ENCODE measurements at regions not wholly inside any gene's neighbourhood (a gene's known extent, or its start where the extent isn't known, plus 50 kb on each side); places are given as distances from the start of the nearest gene placed in this dataset.

DNA sequence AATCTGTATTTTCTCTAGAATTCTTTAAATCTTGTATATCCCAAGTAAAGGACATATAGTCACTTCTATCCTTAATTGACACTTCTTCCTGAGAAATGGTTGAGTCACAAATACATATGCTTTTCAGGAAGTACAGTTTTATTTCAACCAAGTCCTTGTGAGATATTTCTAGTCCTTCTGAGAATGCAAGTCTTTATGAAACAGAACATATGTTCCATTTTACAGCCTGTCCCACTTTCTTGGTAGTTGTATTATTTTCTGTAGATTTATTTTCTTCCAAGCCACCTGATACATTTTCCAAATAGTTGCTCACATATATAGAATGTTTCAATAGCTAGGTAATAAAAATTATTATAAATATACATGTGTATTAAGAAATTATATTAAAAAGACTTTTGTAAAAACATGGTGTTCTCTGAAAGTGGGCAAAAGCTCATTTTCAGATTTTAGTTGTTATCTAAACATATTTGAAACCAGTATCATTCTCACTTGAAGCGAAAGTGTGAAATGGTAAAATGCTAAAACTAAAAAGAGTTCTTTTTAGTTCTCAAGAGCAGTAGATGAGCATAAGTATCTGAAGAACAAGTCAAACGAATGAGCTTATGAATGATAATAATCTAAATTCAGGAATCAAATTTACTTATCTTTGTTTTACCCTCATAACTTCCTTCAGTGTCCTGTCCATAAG is 468.0 kb downstream of the EPHA5 start:
- Mint-ChIP-seq H3K36me3 (no peaks in the 10 kb centered on the region), H3K27me3 (ENCODE audit: low read depth) (no peaks in the 10 kb centered on the region), H3K9me3 (no peaks in the 10 kb centered on the region), H3K4me3 (no peak overlapping the region), H3K27ac (no peak overlapping the region), H3K4me1 (no peaks in the 10 kb centered on the region)
- ChIA-PET POLR2A (no interaction called here), CTCF (no interaction called here)
- ATAC-seq, result no peak
- DNase-seq (ENCODE audit: low spot score), result no peak
- no peak for TF ChIP-seq ZNF396 (CRISPR knock-in tag; IDR thresholded peaks at IDR 0.05; ENCODE audit: borderline replicate concordance)
- TF ChIP-seq, protein P1, sequence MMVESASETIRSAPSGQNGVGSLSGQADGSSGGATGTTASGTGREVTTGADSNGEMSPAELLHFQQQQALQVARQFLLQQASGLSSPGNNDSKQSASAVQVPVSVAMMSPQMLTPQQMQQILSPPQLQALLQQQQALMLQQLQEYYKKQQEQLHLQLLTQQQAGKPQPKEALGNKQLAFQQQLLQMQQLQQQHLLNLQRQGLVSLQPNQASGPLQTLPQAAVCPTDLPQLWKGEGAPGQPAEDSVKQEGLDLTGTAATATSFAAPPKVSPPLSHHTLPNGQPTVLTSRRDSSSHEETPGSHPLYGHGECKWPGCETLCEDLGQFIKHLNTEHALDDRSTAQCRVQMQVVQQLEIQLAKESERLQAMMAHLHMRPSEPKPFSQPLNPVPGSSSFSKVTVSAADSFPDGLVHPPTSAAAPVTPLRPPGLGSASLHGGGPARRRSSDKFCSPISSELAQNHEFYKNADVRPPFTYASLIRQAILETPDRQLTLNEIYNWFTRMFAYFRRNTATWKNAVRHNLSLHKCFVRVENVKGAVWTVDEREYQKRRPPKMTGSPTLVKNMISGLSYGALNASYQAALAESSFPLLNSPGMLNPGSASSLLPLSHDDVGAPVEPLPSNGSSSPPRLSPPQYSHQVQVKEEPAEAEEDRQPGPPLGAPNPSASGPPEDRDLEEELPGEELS (CRISPR knock-in tag; IDR thresholded peaks at IDR 0.05), result no peak
- no peak for TF ChIP-seq ZNF232 (CRISPR knock-in tag; IDR thresholded peaks at IDR 0.05)
- TF ChIP-seq ETV6 (CRISPR knock-in tag; IDR thresholded peaks at IDR 0.05), result no peak
- TF ChIP-seq USF2 (CRISPR knock-in tag; IDR thresholded peaks at IDR 0.05), result no peak
- no peak for TF ChIP-seq FOXP1 (CRISPR knock-in tag; IDR thresholded peaks at IDR 0.05; ENCODE audit: borderline replicate concordance)
- no peak for TF ChIP-seq EMX1 (CRISPR knock-in tag; IDR thresholded peaks at IDR 0.05)
- TF ChIP-seq, protein P2, sequence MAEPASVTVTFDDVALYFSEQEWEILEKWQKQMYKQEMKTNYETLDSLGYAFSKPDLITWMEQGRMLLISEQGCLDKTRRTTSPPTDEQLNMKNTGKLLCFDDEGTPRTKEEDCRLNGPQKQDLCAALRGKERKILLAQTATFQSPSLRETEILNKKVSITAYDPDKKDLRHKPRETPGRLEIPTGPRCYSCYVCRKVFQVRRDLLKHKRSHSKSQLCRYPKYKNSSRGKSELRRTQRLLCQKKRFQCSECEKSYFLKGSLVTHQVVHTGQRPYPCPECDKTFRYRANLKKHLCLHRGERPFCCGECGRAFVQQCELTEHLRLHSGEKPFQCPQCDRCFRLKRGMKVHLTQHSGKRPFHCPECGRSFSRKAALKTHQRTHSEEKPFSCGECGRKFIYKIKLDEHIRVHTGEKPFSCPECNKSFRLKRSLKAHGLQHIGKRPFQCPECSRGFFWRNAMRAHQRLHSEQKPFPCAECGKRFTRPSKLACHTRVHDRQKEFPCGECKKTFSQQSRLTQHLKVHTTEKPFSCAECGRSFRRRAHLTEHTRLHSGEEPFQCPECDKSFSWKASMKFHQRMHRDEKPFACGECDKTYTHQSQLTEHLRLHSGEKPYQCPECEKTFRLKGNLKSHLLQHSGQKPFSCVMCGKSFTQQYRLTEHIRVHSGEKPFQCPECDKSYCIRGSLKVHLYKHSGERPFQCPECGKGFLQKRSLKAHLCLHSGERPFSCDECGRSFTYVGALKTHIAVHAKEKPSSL (CRISPR knock-in tag; conservative IDR thresholded peaks at IDR 0.05), result no peak
- TF ChIP-seq GTF2I (CRISPR knock-in tag; conservative IDR thresholded peaks at IDR 0.05), result no peak
- TF ChIP-seq ELF4 (CRISPR knock-in tag; IDR thresholded peaks at IDR 0.05; ENCODE audit: low read depth), result no peak
- no peak for TF ChIP-seq TEAD1 (CRISPR knock-in tag; IDR thresholded peaks at IDR 0.05)
- no peak for TF ChIP-seq ZNF423 (CRISPR knock-in tag; IDR thresholded peaks at IDR 0.05)
- TF ChIP-seq SMAD3 (CRISPR knock-in tag; IDR thresholded peaks at IDR 0.05; ENCODE audit: borderline replicate concordance), result no peak

- Mint-ChIP-seq H3K4me3 (no peak overlapping the region), H3K27ac (no peak overlapping the region), H3K4me1 (no peaks in the 10 kb centered on the region), H3K27me3 (ENCODE audit: low read depth) (no peaks in the 10 kb centered on the region), H3K9me3 (peaks cover 4% of the 10 kb centered on the region), H3K36me3 (no peaks in the 10 kb centered on the region)
- no peak for ATAC-seq
- TF ChIP-seq, protein P3, sequence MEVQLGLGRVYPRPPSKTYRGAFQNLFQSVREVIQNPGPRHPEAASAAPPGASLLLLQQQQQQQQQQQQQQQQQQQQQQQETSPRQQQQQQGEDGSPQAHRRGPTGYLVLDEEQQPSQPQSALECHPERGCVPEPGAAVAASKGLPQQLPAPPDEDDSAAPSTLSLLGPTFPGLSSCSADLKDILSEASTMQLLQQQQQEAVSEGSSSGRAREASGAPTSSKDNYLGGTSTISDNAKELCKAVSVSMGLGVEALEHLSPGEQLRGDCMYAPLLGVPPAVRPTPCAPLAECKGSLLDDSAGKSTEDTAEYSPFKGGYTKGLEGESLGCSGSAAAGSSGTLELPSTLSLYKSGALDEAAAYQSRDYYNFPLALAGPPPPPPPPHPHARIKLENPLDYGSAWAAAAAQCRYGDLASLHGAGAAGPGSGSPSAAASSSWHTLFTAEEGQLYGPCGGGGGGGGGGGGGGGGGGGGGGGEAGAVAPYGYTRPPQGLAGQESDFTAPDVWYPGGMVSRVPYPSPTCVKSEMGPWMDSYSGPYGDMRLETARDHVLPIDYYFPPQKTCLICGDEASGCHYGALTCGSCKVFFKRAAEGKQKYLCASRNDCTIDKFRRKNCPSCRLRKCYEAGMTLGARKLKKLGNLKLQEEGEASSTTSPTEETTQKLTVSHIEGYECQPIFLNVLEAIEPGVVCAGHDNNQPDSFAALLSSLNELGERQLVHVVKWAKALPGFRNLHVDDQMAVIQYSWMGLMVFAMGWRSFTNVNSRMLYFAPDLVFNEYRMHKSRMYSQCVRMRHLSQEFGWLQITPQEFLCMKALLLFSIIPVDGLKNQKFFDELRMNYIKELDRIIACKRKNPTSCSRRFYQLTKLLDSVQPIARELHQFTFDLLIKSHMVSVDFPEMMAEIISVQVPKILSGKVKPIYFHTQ (CRISPR knock-in tag; IDR thresholded peaks at IDR 0.05), result no peak
- TF ChIP-seq CREM (CRISPR knock-in tag; IDR thresholded peaks at IDR 0.05) (no peak), TEAD4 (CRISPR knock-in tag; IDR thresholded peaks at IDR 0.05) (no peak), STAT6 (CRISPR knock-in tag; conservative IDR thresholded peaks at IDR 0.05; ENCODE audit: low read depth) (no peak), E2F1 (CRISPR knock-in tag; IDR thresholded peaks at IDR 0.05) (no peak), HMGXB4 (CRISPR knock-in tag; IDR thresholded peaks at IDR 0.05) (no peak)
- CTCF ChIA-PET, result no interaction called here
- DNase-seq (ENCODE audit: low spot score), result no peak
- POLR2A ChIA-PET, result no interaction called here
These were observed 474.6 kb downstream of the EPHA5 start for GRCh38 chr4:65195666-65196065.
